ENCODE measurements at regions not wholly inside any gene's neighbourhood (a gene's known extent, or its start where the extent isn't known, plus 50 kb on each side); places are given as distances from the start of the nearest gene placed in this dataset.

DNA sequence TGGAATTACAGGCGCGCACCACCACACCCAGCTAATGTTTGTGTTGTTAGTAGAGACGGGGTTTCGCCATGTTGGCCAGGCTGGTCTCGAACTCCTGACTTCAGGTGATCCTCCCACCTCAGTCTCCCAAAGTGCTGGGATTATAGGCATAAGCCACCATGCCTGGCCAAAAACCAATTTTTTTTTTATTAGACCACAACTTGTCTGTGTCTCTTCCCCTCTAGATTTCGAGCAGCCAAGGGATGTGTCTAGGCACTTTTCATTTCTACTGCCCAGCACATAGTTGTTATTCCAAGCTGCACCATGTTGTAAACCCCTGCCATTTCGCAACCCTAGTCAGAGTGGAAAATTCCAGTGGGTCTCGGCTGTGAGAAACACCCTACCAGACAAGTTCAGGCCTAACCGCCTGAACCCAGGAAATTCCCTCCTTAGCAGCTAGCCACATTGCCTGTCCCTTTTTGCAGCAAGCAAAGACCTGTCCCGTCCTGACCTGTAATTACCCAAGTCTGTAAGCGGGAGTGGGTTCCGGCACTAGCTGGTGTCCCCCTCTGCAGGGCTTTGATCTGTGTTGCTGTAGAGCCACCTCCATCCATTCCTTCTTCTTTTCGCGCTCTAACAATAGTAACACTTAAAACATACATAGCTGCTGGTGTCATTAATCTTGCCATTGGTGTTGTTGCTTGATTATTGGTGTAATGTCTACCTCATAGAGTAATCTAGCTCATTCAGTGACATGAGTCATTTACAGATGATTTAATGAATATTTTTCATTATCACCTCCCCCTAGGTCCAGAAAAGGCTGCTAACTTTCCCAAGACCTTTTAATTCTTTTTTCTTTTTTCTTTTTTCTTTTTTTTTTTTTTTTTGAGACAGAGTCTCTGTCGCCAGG is 77.3 kb upstream of the ATF7IP2 start:
- TF ChIP-seq, protein P1, sequence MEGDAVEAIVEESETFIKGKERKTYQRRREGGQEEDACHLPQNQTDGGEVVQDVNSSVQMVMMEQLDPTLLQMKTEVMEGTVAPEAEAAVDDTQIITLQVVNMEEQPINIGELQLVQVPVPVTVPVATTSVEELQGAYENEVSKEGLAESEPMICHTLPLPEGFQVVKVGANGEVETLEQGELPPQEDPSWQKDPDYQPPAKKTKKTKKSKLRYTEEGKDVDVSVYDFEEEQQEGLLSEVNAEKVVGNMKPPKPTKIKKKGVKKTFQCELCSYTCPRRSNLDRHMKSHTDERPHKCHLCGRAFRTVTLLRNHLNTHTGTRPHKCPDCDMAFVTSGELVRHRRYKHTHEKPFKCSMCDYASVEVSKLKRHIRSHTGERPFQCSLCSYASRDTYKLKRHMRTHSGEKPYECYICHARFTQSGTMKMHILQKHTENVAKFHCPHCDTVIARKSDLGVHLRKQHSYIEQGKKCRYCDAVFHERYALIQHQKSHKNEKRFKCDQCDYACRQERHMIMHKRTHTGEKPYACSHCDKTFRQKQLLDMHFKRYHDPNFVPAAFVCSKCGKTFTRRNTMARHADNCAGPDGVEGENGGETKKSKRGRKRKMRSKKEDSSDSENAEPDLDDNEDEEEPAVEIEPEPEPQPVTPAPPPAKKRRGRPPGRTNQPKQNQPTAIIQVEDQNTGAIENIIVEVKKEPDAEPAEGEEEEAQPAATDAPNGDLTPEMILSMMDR (IDR thresholded peaks at IDR 0.05; ENCODE audit: low read length): no peak
- TF ChIP-seq EZH2 (optimal IDR thresholded peaks at IDR 0.05; ENCODE audit: low read depth, low read length): no peak

All from MM.1S (cell line).